Osteoblast (primary cell): ENCODE measurements at regions not wholly inside any gene's neighbourhood (a gene's known extent, or its start where the extent isn't known, plus 50 kb on each side); places are given as distances from the start of the nearest gene placed in this dataset.

Experiments used
- DNase-seq: peaks from one replicate; pipeline ENCODE4 v3.0.0; 2011; ENCODE audit warnings: low spot score, mixed read lengths; ENCODE audit not compliant: insufficient read length; ENCODE audit errors: missing footprints
- H2AFZ ChIP-seq: 2 replicates; pipeline ENCODE4 v1.6.0; 2011; ENCODE audit warnings: mild to moderate bottlenecking, low read length
- H3K27ac ChIP-seq: 2 replicates; pipeline ENCODE4 v1.5.1; 2011; ENCODE audit warnings: mild to moderate bottlenecking, low read depth, low read length, moderate library complexity
- H3K27me3 ChIP-seq: 2 replicates; pipeline ENCODE4 v1.6.0; 2012; ENCODE audit warnings: mild to moderate bottlenecking, control low read depth, inconsistent platforms, low read length, moderate library complexity; ENCODE audit not compliant: insufficient read depth
- H3K36me3 ChIP-seq: 2 replicates; pipeline ENCODE4 v1.5.1; 2011; ENCODE audit warnings: mild to moderate bottlenecking, low read length, control low read depth, moderate library complexity; ENCODE audit not compliant: insufficient read depth
- H3K4me1 ChIP-seq: 2 replicates; pipeline ENCODE4 v1.5.1; 2011; ENCODE audit warnings: mild to moderate bottlenecking, low read length, control low read depth, moderate library complexity; ENCODE audit not compliant: insufficient read depth
- H3K4me2 ChIP-seq: 2 replicates; pipeline ENCODE4 v1.6.0; 2011; ENCODE audit warnings: mild to moderate bottlenecking, low read length; ENCODE audit not compliant: insufficient read depth
- H3K4me3 ChIP-seq: fragments of 200-600 bp; sonication (generic); 3 replicates; pipeline ENCODE4 v1.5.1; 2012; ENCODE audit warnings: mild to moderate bottlenecking, low read length, inconsistent platforms; ENCODE audit not compliant: insufficient read depth
- H3K79me2 ChIP-seq: 2 replicates; pipeline ENCODE4 v1.6.0; 2012; ENCODE audit warnings: mild to moderate bottlenecking, low read length, control low read depth, inconsistent platforms; ENCODE audit not compliant: insufficient read depth
- H3K9me3 ChIP-seq: 2 replicates; pipeline ENCODE4 v1.5.1; 2011; ENCODE audit warnings: low read depth, low read length, control low read depth
- H4K20me1 ChIP-seq: 2 replicates; pipeline ENCODE4 v1.6.0; 2012; ENCODE audit warnings: mild to moderate bottlenecking, low read length, control low read depth; ENCODE audit not compliant: insufficient read depth
- TF ChIP-seq, protein P1 (sequence below): IDR thresholded peaks from 2 replicates; pipeline ENCODE4 v1.5.1; 2011; ENCODE audit warnings: mild to moderate bottlenecking, low read depth, low read length, moderate library complexity; ENCODE audit errors: extremely low read depth

DNA sequence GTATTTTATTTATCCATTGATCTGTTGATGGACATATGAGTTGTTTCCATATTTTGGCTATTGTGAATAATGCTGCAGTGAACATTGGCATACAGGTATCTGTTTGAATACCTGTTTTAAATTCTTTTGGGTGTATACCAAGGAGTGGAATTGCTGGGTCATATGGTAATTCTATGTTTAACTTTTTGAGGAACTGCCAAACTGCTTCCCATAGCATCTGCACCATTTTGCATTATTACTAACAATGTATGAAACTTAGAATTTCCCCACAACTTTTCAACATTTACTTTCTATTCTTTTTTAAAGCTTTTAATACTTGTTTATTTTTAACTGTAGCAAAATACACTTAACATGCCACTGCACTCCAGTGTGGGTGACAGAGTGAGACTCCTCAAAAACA is 57.0 kb upstream of the MSN start:
- H3K27me3 ChIP-seq = no peaks in the 10 kb centered on the region
- H3K4me3 ChIP-seq = no peak overlapping the region
- H2AFZ ChIP-seq = no peak overlapping the region
- peaks cover 3% of the 10 kb centered on the region for H4K20me1 ChIP-seq
- no peak for DNase-seq
- TF ChIP-seq, protein P1, sequence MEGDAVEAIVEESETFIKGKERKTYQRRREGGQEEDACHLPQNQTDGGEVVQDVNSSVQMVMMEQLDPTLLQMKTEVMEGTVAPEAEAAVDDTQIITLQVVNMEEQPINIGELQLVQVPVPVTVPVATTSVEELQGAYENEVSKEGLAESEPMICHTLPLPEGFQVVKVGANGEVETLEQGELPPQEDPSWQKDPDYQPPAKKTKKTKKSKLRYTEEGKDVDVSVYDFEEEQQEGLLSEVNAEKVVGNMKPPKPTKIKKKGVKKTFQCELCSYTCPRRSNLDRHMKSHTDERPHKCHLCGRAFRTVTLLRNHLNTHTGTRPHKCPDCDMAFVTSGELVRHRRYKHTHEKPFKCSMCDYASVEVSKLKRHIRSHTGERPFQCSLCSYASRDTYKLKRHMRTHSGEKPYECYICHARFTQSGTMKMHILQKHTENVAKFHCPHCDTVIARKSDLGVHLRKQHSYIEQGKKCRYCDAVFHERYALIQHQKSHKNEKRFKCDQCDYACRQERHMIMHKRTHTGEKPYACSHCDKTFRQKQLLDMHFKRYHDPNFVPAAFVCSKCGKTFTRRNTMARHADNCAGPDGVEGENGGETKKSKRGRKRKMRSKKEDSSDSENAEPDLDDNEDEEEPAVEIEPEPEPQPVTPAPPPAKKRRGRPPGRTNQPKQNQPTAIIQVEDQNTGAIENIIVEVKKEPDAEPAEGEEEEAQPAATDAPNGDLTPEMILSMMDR = no peak
- no peaks in the 10 kb centered on the region for H3K79me2 ChIP-seq
- no peaks in the 10 kb centered on the region for H3K36me3 ChIP-seq
- no peaks in the 10 kb centered on the region for H3K9me3 ChIP-seq
- H3K4me1 ChIP-seq = peaks cover 7% of the 10 kb centered on the region
- H3K4me2 ChIP-seq = no peak overlapping the region
- H3K27ac ChIP-seq = no peak overlapping the region

DNA sequence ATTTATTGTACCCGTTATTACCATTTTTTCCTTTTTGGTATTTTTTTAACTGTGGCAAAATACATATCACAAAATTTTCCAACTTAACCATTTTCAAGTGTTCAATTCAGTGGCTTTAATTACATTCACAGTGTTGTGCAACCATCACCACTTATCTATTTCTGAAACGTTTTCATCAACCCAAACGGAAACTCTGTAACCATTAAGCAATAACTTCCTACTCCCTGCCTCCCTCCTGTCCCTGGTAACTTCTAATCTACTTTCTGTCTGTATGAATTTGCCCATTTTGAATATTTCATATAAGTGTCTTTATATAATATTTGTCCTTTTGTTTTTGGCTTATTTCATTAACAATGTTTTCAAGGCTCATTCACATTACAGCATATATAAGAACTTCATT is 57.4 kb upstream of the MSN start:
- TF ChIP-seq, protein P1 = no peak
- H3K4me1 ChIP-seq = peaks cover 12% of the 10 kb centered on the region
- no peaks in the 10 kb centered on the region for H3K79me2 ChIP-seq
- no peak overlapping the region for H3K4me3 ChIP-seq
- no peaks in the 10 kb centered on the region for H3K36me3 ChIP-seq
- H2AFZ ChIP-seq = no peak overlapping the region
- no peak overlapping the region for H3K27ac ChIP-seq
- DNase-seq = no peak
- H4K20me1 ChIP-seq = peaks cover 3% of the 10 kb centered on the region
- no peak overlapping the region for H3K4me2 ChIP-seq
- H3K27me3 ChIP-seq = no peaks in the 10 kb centered on the region
- no peaks in the 10 kb centered on the region for H3K9me3 ChIP-seq

DNA sequence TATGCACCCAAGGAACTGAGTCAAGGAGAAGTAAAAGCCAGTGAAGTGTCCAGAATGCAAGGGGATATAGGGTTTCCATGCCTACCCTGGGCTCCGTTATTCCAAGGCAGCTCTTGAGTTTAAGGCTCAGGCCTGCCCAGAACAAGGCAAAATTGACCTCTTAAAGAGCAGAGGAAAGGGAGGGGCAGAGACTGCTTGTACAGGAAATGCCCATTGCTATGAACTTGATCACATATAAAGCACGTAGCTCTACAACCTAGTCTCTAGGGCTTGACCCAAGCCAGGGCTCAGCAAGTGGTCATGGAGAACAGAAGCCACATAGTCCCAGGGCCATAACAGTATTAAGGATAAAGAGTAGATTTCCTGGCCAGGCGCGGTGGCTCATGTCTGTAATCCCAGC is 58.2 kb upstream of the MSN start:
- Histone ChIP-seq H4K20me1 (peaks cover 3% of the 10 kb centered on the region), H3K79me2 (no peaks in the 10 kb centered on the region), H3K4me2 (no peak overlapping the region), H3K4me1 (peaks cover 12% of the 10 kb centered on the region), H2AFZ (no peak overlapping the region), H3K27ac (no peak overlapping the region), H3K36me3 (no peaks in the 10 kb centered on the region), H3K4me3 (no peak overlapping the region), H3K9me3 (no peaks in the 10 kb centered on the region), H3K27me3 (no peaks in the 10 kb centered on the region)
- no peak for DNase-seq
- TF ChIP-seq, protein P1 = no peak

DNA sequence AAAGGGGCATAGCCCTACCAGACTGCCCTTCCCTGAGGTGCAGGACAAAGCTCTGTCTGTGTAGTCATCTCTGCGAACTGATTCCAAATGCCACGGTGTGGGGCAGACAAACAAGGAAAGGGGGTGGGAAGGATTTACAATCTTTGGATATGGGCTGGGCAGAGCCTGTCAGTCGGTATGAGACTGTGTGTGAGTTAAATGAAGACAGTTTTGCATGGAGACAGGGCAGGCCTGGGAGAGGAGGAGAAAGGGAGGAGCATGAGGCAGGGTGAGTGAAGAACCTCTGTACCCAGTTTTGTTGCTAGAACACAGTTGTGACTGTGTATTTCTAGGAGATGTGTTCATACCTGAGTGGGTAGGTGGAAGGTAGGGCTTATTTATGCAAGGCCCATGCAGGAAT is 59.4 kb upstream of the MSN start:
- Histone ChIP-seq H4K20me1 (peaks cover 3% of the 10 kb centered on the region), H3K9me3 (no peaks in the 10 kb centered on the region), H3K79me2 (no peaks in the 10 kb centered on the region), H3K4me2 (no peak overlapping the region), H3K27me3 (no peaks in the 10 kb centered on the region), H2AFZ (no peak overlapping the region), H3K4me1 (peaks cover 12% of the 10 kb centered on the region), H3K27ac (no peak overlapping the region), H3K36me3 (no peaks in the 10 kb centered on the region), H3K4me3 (no peak overlapping the region)
- TF ChIP-seq, protein P1 = no peak
- DNase-seq = no peak
